ENCODE measurements at regions not wholly inside any gene's neighbourhood (a gene's known extent, or its start where the extent isn't known, plus 50 kb on each side); places are given as distances from the start of the nearest gene placed in this dataset.

- TF ChIP-seq CTCF (IDR thresholded peaks at IDR 0.05) = no peak
- TF ChIP-seq POLR2A (IDR thresholded peaks at IDR 0.05) = no peak
Observed at GRCh38 chr10:118511711-118512110, 83.7 kb downstream of the PRLHR start.

All from heart left ventricle (tissue), 13 donors.